ENCODE measurements at regions not wholly inside any gene's neighbourhood (a gene's known extent, or its start where the extent isn't known, plus 50 kb on each side); places are given as distances from the start of the nearest gene placed in this dataset.

DNA sequence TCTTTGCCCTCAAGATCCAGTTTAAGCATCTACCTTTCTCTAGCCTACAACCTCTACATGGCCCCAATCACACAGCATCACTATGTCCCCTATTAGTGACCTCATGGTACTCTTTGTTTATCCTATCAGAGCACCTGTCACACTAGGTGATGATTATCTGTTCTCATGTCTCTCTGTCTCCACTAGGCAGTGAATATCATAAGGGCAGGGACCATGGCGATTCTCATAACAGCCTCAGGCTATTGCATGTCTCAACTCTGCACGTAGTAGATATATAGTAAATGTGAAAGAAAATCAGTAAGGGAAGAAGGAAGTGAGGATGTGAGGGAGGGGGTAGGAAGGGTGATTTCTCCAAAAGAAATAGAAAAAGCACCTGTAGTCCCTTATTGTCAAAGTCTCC, 311.0 kb downstream of the NSG2 start:
- TF ChIP-seq POLR2A (IDR thresholded peaks at IDR 0.05; ENCODE audit: low read depth, low read length) (no peak), MAX (IDR thresholded peaks at IDR 0.05; ENCODE audit: low read depth, low read length) (no peak), YY1 (IDR thresholded peaks at IDR 0.05; ENCODE audit: low read depth, low read length) (no peak), EZH2 (IDR thresholded peaks at IDR 0.05; ENCODE audit: borderline replicate concordance, control insufficient read depth, low read depth, low read length) (no peak), CTCF (IDR thresholded peaks at IDR 0.05 in 2 of 3, conservative IDR thresholded peaks at IDR 0.05 in 1 of 3; ENCODE audit: control insufficient read depth in 2 of 3, extremely low read depth in 1 of 3, insufficient read depth in 1 of 3, low read depth in 3 of 3, low read length in 3 of 3) (no peak), NRF1 (conservative IDR thresholded peaks at IDR 0.05; ENCODE audit: low read depth, low read length) (no peak), EP300 (IDR thresholded peaks at IDR 0.05; ENCODE audit: borderline replicate concordance in 1 of 2, control insufficient read depth in 1 of 2, low read depth in 2 of 2, low read length in 2 of 2) (no peak), NR2C1 (IDR thresholded peaks at IDR 0.05) (no peak)
- TF ChIP-seq, protein P1, sequence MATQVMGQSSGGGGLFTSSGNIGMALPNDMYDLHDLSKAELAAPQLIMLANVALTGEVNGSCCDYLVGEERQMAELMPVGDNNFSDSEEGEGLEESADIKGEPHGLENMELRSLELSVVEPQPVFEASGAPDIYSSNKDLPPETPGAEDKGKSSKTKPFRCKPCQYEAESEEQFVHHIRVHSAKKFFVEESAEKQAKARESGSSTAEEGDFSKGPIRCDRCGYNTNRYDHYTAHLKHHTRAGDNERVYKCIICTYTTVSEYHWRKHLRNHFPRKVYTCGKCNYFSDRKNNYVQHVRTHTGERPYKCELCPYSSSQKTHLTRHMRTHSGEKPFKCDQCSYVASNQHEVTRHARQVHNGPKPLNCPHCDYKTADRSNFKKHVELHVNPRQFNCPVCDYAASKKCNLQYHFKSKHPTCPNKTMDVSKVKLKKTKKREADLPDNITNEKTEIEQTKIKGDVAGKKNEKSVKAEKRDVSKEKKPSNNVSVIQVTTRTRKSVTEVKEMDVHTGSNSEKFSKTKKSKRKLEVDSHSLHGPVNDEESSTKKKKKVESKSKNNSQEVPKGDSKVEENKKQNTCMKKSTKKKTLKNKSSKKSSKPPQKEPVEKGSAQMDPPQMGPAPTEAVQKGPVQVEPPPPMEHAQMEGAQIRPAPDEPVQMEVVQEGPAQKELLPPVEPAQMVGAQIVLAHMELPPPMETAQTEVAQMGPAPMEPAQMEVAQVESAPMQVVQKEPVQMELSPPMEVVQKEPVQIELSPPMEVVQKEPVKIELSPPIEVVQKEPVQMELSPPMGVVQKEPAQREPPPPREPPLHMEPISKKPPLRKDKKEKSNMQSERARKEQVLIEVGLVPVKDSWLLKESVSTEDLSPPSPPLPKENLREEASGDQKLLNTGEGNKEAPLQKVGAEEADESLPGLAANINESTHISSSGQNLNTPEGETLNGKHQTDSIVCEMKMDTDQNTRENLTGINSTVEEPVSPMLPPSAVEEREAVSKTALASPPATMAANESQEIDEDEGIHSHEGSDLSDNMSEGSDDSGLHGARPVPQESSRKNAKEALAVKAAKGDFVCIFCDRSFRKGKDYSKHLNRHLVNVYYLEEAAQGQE (IDR thresholded peaks at IDR 0.05; ENCODE audit: low read depth, low read length) = no peak

All from GM12878 (cell line).